Fibroblast of skin of right quadriceps (primary cell): ENCODE measurements at regions not wholly inside any gene's neighbourhood (a gene's known extent, or its start where the extent isn't known, plus 50 kb on each side); places are given as distances from the start of the nearest gene placed in this dataset.
"Not testable (repeated sequence)": the region's sequence is repeated elsewhere in the genome, so short reads cannot be mapped to it uniquely, and the experiment has no call there.

Experiments used
- DNase-seq: peaks from one replicate; pipeline ENCODE4 v3.0.0-alpha.2; 2013

DNA sequence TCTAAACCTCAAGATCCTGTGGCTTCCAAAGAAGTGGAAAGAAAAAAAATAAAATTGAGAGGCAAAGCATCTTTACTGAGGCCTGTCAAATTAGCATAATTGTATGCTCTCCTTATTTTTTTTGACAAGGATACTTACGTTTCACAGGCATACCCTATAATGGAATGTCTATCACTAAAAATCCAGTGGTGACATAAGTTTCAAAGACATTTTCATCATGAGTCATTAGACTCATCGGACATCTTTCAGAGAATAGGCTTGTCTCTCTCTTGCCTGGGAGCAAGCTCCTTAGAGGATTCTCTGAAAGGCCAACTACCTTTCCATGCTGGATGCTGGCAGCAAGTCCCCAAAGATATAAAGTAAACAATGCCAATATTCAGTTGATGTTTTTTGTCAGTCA lies 380.7 kb upstream of the STEAP1 start:
- no peak for DNase-seq

DNA sequence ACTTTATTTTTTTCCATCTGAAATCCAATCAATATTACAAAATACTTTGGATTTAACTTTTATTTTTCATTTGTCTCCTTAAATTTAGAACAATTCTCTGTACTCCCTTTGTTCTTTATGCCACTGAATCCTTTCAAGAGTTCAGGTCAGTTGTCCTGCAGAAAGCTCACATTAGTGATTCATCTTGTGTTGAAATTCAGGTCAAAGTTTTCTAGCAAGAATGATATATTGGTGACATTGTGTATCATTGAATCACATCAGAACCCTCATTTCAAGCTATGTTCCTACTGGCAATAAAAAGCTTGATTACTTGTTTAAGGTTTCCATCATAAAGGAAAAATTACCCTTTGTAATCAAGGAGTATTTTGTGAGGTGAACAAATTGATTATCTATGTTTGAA lies 378.8 kb upstream of the STEAP1 start:
- DNase-seq, result no peak

DNA sequence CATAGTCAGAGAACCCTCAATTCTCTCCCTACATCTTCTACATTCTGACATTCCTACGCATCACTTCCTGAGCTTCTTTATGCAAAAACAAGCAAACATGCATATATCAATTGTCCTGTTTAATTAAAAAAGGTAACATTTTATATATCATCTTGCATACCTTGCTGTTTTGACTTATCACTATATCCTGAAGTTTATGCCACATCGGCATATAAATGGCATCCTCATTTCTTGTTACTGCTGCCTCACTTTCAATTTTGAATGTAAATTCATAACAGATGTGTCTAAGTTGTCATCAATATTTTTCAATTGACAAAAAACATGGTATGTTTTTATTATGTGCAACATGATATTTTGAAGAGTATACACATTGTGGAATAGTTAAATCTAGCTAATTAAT lies 377.3 kb upstream of the STEAP1 start:
- DNase-seq, result no peak

DNA sequence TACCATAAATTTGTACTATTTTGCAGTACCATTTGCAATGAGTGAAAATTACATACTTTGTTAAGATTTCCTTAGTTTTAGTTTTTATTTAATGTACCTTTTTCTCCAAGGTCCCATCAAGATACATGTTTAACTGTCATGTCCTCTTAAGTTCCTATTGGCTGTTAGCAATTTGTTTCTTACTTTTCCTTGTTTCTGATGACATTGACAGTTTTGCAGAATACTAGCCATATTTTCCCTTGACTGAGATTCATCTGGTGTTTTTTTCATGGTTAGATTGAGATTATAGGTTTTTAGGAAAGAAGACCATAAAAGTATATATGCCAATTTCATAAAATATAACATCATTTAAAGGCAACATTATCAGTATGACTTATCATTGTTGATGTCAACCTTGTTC lies 376.8 kb upstream of the STEAP1 start:
- DNase-seq, result no peak

DNA sequence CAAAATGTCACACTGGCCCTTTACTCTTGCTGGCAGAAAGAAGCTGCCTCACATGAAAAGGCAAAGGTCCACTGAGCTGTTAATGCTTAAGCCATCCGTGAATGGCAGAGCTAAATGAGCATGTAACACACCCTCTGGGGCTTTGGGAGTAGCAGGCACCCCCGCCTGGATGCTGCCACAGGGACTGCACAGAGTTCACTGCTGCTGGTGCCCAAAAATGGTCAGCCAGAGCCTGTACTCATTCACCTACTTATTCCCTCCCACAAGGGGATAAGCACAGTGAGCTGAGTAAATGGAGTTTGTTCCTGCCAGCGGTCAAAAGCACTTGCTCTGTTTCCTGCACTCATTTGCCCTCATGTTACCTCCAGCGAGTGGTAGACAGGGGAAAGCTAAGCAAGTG lies 374.0 kb upstream of the STEAP1 start:
- no peak for DNase-seq

DNA sequence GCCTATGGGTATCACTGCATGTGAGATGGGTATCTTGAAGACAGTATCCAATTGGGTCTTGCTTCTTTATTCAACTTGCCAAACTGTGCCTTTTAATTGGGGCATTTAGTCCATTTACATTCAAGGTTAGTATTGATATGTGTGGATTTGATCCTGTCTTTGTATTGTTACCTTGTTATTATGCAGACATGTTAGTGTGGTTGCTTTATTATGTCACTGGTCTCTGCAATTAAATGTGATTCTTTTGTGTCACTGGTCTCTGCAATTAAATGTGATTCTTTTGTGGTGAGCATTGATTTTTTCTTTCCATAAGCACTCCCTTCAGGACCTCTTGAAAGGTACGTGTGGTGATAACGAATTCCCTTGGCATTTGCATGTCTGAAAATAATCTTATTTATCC lies 357.8 kb upstream of the STEAP1 start:
- no peak for DNase-seq

DNA sequence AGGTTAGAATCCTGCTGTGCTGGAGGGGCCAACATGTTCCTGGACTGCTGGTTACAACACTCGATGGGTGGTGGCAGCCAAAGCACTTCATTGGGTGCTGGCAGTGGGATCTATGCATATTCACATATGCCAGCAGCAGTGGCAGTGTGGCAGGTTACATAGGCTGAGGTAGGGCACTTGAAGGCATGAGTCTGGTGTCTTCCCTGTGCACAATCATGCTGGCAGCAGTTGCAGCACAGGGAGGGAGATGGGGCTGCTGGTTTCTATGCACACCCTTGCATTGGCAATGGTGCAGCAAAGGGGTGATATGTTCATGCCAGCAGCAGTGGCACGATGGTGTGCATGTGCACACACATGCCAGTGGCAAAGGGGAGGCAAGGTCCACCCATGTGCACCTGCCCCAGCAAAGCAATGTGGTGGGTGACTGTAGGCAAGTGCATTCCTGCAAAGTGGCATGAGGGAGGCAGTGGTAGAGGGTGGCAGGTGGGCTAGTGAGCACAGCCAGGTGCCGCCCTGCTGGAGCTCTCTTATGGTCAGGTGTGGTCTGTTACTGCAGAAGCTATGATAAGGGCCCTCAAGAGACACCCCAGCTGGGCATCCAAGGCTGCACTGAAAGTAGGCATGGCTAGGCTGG lies 356.2 kb upstream of the STEAP1 start:
- no peak for DNase-seq

DNA sequence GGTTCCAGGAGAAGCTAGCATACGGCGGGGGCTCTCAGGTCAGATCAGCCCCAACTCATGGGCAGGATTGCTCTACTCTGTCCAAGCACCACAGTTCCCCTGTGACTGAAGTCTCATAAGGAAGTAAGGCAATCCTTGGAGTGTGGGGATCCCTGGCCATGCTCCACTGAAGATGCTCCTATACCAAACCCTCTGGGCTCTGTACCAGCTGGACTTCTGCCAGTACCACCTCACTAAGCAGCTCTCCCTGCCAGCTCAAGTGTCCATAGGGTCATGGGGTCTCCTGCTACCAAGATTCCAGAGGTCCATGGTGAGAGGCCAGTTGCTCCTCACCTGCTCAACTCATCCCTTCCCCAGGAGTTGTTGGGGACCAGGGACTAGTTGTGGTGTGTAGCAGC lies 355.7 kb upstream of the STEAP1 start:
- DNase-seq, result no peak

DNA sequence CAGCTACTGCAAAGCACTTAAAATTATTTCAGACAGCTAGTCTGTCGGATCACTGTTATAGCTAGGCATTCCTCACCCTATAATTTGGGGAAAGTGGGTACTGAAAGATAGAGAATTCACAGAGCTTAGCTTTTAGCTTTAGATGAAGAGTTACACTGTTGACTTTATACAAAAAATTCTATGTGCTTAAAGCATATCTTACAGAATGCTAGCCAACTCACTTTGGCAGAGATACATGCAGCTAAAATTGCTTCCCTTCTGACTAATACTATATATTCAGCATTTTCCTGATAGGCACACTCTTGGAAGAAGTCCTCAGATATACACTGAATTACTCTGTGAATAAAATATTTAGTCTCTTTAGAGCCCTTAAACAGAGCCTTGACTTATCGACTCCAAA lies 353.5 kb upstream of the STEAP1 start:
- no peak for DNase-seq

DNA sequence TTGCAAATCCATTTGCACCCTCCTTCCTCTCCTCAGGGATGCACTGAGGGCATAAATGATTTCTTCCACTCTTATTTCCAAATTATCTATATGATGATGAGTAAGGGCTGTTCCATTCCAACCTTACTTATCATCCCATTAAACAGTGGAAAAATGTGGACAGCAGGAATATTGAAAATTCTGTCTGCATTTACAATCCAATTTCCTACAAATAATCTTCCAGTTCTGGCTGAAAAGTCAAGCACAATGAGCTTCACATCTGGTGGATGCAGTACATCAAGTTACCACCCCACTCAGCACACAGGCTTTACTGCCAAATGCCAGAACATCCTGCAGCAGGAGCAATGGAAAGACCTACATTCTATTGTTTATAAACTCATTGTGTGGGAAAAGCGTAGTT lies 345.0 kb upstream of the STEAP1 start:
- no peak for DNase-seq

DNA sequence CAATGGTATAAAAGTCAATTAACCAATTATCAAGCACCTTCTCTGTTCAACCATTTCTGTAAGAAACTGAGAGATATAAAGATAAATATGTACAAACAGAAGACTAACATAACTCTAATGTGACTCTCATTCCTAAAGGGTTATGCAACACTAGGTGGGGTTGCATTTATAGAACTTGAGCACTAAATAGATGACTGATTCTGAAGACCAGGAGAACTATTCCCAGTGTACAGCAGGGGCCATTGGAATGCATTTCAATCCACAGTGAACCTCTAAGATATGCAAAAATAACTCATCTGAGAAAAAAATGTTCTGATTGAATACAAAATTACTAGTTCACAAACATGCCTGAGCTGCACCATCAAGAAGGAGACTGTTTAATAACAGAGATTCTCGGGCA lies 341.2 kb upstream of the STEAP1 start:
- DNase-seq, result no peak

DNA sequence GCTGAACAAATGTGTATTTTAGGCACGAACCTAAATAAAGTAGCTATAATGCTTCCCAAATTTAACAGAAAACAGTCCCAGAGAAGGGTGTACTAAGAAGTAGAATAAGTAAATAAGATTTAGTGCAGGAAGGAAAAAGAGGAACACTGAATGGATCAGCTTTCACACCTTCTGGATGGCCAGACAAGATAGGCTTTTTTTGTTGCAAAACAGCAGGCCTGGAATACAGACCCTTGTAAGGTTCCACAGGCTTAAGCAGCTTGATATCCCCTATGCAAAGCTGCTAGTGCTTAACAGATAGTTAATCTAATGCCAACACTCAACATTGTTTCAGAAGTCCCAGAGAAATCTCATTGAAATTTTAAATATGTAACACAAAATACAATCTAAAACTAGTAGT lies 328.1 kb upstream of the STEAP1 start:
- DNase-seq, result no peak

DNA sequence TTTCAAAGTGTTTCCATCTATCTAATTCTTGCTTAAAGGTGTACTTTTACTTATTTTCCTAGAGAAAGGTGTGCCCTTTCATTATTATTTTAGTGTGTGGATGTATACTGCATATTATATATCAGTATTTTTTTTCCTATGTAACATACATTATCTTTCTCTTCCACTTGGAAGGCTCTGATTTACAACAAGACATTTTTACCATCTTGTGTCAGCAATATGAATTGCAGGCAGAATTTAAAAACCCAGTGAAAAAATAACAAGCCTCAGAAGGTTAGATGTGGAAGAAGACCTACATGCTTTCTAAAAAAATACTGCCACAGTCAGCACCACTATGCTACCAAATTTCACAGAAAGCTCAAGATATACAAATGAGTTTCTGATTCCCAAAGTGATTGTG lies 327.7 kb upstream of the STEAP1 start:
- no peak for DNase-seq

DNA sequence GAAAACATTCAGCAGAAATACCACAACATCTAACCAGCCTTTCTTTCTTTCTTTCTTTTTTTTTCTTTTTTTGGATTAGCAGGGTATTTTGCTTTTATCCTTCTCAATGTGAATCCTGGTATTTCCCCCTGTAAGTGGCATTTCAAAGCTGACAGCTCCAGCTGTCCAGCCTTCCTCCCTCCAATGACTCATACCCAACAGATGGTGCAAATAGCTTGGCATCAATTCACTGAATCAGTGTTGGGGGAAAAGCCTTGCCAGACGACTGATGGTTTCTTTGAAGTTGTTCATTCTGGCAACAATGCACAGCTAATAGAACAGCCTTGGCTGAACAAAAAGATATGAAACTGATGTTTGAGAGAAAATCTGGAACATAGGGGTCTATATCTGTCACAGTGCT lies 316.8 kb upstream of the STEAP1 start:
- no peak for DNase-seq

DNA sequence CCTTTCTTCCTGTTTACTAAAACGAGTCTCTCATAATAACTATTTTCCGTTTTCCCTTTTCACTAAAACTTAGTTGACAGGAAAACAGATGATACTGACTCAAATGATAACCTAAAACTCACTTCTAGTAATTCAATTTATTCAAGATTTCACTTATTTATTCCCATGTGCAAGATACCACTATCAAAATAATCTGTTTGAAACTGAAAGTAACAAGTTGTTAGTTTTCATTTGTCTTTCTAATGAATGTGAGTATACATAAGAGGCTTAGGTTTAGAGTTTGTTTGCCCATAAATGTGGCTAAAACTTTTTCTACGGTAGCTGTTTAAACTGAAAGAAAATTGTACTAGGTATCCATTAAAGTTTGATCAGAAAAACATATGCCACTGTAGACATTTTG lies 314.9 kb upstream of the STEAP1 start:
- no peak for DNase-seq

DNA sequence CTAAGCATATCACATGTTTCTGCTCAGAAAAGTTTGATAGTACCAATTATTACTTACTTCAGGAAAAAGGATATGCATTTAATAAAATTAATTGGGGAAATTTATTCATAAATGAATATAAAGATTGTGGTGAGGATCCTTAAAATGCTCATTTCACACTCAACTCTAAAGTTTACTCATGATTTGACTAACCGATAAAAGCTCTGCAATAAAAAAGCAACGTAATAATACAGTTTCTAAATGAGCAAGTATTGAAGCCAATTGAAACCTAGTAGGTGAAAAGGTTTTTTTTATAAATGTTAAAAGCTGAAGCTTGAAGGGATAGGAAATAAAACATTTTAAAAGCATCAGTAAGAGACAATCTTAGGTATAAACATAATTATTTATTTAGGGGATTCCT lies 308.3 kb upstream of the STEAP1 start:
- no peak for DNase-seq

DNA sequence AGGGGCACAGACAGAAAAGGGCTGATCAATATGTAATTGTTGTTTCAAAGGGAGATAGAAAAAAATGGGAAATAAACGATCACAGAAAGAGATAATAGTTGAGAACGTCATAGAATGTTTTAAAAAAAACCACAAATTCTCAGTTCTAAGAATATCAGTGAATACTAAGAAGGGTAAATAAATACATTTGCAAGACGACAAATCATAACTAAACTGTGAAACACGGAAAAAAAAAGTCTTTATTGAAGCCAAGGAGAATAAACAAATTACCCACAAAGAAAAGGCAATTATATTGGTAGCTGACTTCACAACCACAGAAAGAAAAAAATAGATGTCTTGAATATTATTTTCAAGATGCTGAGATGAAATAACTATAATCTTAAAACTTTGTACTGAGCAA lies 305.2 kb upstream of the STEAP1 start:
- no peak for DNase-seq

DNA sequence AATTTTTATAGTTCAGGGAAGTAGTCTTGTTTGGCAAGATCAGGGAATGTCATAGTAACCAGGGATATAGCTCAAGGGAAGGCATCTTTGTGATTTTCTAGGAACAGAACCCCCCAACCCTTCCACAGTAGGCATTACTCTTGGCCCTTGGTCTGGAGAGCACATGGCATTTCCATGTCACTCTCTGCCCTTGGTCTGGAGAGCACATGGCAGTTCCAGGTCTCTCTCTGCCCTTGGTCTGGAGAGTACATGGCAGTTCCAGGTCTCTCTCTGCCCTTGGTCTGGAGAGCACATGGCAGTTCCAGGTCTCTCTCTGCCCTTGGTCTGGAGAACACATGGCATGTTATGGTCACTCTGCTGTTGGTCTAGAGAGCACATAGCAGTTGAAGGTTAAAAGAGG lies 297.2 kb upstream of the STEAP1 start:
- DNase-seq, result not testable (repeated sequence)

DNA sequence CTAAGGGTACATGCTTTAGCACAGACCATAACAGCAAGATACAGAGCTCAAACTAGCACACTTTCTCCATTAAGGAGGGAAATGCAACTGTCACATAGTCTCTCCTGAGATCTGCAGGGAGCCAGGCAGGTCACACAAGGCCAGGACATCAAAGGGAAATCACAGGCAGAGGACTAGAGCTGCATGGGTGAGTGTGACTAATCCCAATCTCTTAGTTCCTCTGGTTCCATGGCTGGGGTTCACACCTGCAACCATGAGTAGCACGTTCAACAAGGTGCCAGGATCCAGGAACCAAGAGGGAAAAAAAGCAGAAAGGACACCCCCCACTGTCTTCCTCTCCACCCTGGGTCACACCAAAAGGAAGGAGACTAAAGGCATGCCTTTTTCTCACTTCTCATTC lies 296.5 kb upstream of the STEAP1 start:
- no peak for DNase-seq

DNA sequence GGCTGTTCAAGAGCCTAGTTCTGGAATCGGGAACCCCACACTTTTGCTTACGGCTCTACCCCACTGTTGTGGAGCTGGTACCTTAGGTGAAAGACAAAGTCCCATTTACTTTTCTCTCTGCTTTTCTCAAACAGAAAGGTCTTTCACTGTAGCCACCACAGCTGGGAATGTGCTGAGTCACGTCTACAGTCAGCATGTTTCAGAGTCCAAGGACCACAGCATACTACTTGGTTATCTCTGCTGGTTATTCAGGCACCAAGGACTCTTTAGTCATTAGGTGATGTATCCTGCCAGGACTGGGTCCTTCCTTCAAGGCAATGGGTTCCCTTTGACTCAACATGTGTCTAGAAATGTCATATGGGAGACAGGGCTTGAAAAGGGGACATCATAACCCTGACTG lies 266.8 kb upstream of the STEAP1 start:
- no peak for DNase-seq

DNA sequence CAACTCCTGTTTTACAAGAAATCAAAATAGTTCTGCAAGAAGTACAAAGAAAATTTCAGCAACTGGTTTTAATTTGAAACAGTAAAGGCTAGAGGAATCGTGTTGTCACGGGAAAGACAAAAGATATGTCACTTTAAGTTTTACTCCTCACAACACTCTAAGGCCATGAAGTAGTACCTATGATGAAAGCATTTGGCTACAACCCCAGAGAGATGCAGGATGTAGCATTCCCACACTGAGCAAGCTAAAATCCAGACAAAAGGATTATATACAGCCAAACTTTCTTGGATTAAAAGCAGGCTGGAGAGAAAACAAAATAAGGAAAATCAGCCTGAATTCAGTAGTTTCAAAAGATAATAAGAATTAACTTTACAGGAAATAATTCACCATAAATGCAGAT lies 245.5 kb upstream of the STEAP1 start:
- DNase-seq, result no peak

DNA sequence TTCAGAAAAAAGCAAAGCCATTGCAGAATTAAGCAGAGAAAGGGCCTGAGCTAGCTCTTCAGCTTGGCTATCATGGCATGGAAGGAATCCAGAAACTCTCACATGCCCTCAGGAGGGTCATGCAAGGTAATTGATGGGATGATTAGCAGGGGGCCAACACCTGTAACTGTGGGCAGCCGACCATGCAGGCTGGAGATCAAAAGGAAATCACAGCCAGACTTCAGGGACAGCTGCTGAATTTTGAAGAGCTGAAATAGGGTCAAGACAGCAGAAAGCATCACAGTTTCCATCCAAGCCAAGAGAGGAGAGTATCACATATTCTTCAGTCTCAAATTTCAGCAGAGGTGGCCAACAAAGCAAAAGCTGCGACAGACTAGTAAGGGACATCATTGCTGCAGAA lies 239.6 kb upstream of the STEAP1 start:
- no peak for DNase-seq

DNA sequence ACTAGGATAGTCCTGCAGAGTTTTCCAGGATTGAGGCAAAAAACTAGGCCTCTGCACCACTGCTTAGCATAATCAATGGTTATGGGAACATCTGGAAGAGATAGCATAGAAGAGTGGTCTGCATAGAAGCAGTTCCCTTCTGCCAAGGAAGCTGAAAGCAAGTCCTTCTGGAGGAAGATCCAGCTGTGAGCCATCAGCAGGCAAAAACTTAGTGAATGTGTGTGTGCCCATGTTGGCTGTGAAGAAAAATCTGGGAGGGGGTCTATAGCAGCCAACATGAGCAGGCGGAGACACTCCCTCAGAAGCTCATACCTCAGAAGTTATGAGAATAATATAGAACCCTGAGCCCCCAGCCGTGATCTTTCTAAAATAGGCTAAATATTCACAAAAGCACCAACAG lies 228.1 kb upstream of the STEAP1 start:
- no peak for DNase-seq

DNA sequence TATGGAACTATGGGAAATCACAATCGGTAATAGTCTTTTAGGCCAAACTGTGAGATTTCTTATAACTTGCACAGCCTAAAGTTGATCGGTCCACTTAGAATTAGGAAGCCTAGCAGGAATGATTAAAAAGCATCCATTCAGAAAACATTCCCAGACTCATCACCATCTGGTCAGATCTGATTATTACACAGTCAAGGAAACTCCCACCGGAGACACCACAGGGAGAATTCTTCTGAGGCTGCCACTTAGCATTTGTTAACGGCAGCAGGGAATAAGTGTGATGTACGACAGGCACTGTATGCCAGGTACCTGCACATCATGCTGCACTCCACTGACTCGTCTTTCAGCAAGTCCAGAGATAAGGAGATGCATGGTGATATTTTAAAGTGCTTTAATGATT lies 227.6 kb upstream of the STEAP1 start:
- no peak for DNase-seq

DNA sequence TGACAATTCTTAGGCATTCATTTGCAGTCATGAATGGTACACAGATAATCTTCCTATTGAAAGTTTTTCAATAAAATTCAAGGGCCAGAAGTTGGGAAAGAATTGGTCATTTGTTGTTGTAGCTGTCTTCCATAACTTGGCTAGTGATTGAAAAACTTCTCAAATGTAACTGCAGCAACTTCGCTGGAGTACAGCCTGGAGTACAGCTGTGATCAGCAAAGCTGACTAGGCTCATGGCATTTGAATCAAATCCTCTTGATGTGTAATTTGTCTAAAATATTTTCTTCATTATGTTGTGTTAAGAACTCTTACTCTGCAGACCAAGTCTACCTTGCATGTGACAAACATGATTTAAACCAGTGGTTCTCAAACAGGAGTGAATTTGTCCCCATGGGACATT lies 226.5 kb upstream of the STEAP1 start:
- no peak for DNase-seq

DNA sequence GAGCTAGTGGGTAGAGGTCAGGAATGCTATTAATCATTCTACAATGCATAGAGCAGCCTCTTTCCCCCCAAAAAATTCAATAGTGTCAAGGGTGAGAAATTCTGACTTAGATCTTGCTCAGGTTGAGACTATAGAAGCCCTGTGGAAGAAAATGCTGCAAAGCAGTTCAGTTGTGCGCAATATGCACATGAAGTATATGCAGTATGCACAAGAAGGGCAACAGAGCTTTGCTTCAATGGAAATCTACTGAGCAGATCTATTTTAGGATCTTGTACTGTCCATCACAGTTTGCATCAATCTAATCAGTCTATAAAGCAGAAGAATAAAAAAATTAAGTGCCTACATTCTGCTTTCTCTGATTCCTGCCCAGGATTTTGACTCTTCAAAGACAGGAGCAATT lies 225.8 kb upstream of the STEAP1 start:
- DNase-seq, result no peak
